A549 (cell line): ENCODE measurements at regions not wholly inside any gene's neighbourhood (a gene's known extent, or its start where the extent isn't known, plus 50 kb on each side); places are given as distances from the start of the nearest gene placed in this dataset.
A peak's percentile ranks its signal among the peaks of the same experiment; 100 is the strongest.

Experiments used
- BCL3 ChIP-seq: fragments of >200 bp; sonication (Bioruptor Twin); formaldehyde crosslinking; IDR thresholded peaks from 3 replicates; pipeline ENCODE4 v1.6.1; 2016
- BHLHE40 ChIP-seq: IDR thresholded peaks from 2 replicates; pipeline ENCODE4 v1.6.1; 2012; ENCODE audit warnings: low read depth, low read length, inconsistent platforms
- CBX2 ChIP-seq: fragments of 200-600 bp; sonication (generic); IDR thresholded peaks from 2 replicates; pipeline ENCODE4 v1.6.1; 2016; ENCODE audit warnings: low read depth, mild to moderate bottlenecking, borderline replicate concordance
- CBX8 ChIP-seq: fragments of 200-600 bp; sonication (generic); IDR thresholded peaks from 2 replicates; pipeline ENCODE4 v1.6.1; 2016
- CEBPB ChIP-seq, 2 experiments: fragments of >200 bp in 1 of 2; sonication (Bioruptor Twin) in 1 of 2; formaldehyde crosslinking in 1 of 2; IDR thresholded peaks; 2 replicates each; pipeline ENCODE4 v1.6.1; 2012 to 2016
- E2F6 ChIP-seq: IDR thresholded peaks from 2 replicates; pipeline ENCODE4 v1.6.1; 2012; ENCODE audit warnings: low read depth, borderline replicate concordance
- EHF ChIP-seq: fragments of 250-450 bp; sonication (Bioruptor Pico); IDR thresholded peaks from 2 replicates; pipeline ENCODE4 v1.5.0; 2020; ENCODE audit warnings: mild to moderate bottlenecking
- EHMT2 ChIP-seq: fragments of 200-600 bp; sonication (generic); IDR thresholded peaks from 2 replicates; pipeline ENCODE4 v1.6.1; 2016; ENCODE audit warnings: antibody characterized with exemption, low read depth, mild to moderate bottlenecking, moderate library complexity
- ELK1 ChIP-seq: fragments of 150-350 bp; IDR thresholded peaks from 2 replicates; pipeline ENCODE4 v1.6.1; 2014; ENCODE audit warnings: low read depth, mild to moderate bottlenecking, low read length
- EP300 ChIP-seq, 2 experiments: fragments of >200 bp; sonication (Bioruptor Twin); formaldehyde crosslinking; IDR thresholded peaks; 2 replicates in 1 of 2; 3 replicates in 1 of 2; pipeline ENCODE4 v1.6.1; 2016 to 2017
- ESRRA ChIP-seq: fragments of 150-350 bp; IDR thresholded peaks from 2 replicates; pipeline ENCODE4 v1.6.1; 2014; ENCODE audit warnings: mild to moderate bottlenecking, low read length, borderline replicate concordance
- FOSB ChIP-seq: fragments of 250-450 bp; sonication (Bioruptor Pico); IDR thresholded peaks from 2 replicates; pipeline ENCODE4 v1.5.0; 2020; ENCODE audit warnings: mild to moderate bottlenecking, moderate library complexity
- FOXS1 ChIP-seq: fragments of 250-450 bp; sonication (Bioruptor Pico); IDR thresholded peaks from 2 replicates; pipeline ENCODE4 v1.5.0; 2020; ENCODE audit warnings: mild to moderate bottlenecking, moderate library complexity
- GATA3 ChIP-seq: IDR thresholded peaks from 2 replicates; pipeline ENCODE4 v1.6.1; 2012; ENCODE audit warnings: borderline replicate concordance
- HES2 ChIP-seq: fragments of >200 bp; sonication (Bioruptor Twin); formaldehyde crosslinking; IDR thresholded peaks from 2 replicates; pipeline ENCODE4 v1.6.1; 2016
- HEYL ChIP-seq: fragments of 250-450 bp; sonication (Bioruptor Pico); IDR thresholded peaks from 2 replicates; pipeline ENCODE4 v1.8.0; 2021; ENCODE audit warnings: mild to moderate bottlenecking, moderate library complexity
- HMGXB4 ChIP-seq: fragments of 250-450 bp; sonication (Bioruptor Pico); IDR thresholded peaks from 2 replicates; pipeline ENCODE4 v1.5.0; 2021; ENCODE audit warnings: mild to moderate bottlenecking, moderate library complexity, borderline replicate concordance
- HOXA7 ChIP-seq: fragments of 250-450 bp; sonication (Bioruptor Pico); IDR thresholded peaks from 2 replicates; pipeline ENCODE4 v1.5.0; 2020; ENCODE audit warnings: mild to moderate bottlenecking, moderate library complexity
- HOXB13 ChIP-seq: fragments of 250-450 bp; sonication (Bioruptor Pico); IDR thresholded peaks from 2 replicates; pipeline ENCODE4 v1.5.0; 2020; ENCODE audit warnings: low read depth, mild to moderate bottlenecking, moderate library complexity
- HOXB5 ChIP-seq: fragments of 250-450 bp; sonication (Bioruptor Pico); IDR thresholded peaks from 2 replicates; pipeline ENCODE4 v1.5.0; 2020; ENCODE audit warnings: mild to moderate bottlenecking, moderate library complexity
- JUN ChIP-seq, 2 experiments: fragments of >200 bp; sonication (Bioruptor Twin); formaldehyde crosslinking; IDR thresholded peaks; 2 replicates in 1 of 2; 3 replicates in 1 of 2; pipeline ENCODE4 v1.6.1; 2016 to 2017
- MAFK ChIP-seq: fragments of 450-650 bp; IDR thresholded peaks from 2 replicates; pipeline ENCODE4 v1.6.1; 2014; ENCODE audit not compliant: partially characterized antibody
- MAZ ChIP-seq: fragments of 150-350 bp; IDR thresholded peaks from 2 replicates; pipeline ENCODE4 v1.6.1; 2014; ENCODE audit warnings: antibody characterized with exemption, low read depth, low read length, borderline replicate concordance
- MYC ChIP-seq: IDR thresholded peaks from 2 replicates; pipeline ENCODE4 v1.6.1; 2012; ENCODE audit warnings: mild to moderate bottlenecking, inconsistent platforms, low read length, improper control_type of control experiment, borderline replicate concordance
- NFE2L2 ChIP-seq: fragments of 150-350 bp; conservative IDR thresholded peaks from 2 replicates; pipeline ENCODE4 v1.6.1; 2014; ENCODE audit warnings: low read length
- NPAS2 ChIP-seq: fragments of 250-450 bp; sonication (Bioruptor Pico); IDR thresholded peaks from 2 replicates; pipeline ENCODE4 v1.8.0; 2022; ENCODE audit warnings: mild to moderate bottlenecking, moderate library complexity, borderline replicate concordance
- PHF8 ChIP-seq: fragments of 200-600 bp; sonication (generic); IDR thresholded peaks from 2 replicates; pipeline ENCODE4 v1.6.1; 2016; ENCODE audit warnings: low read depth, mild to moderate bottlenecking, antibody characterized with exemption, moderate library complexity, borderline replicate concordance
- POLR2AphosphoS2 ChIP-seq: conservative IDR thresholded peaks from 2 replicates; pipeline ENCODE4 v1.6.1; 2012; ENCODE audit warnings: low read length, improper control_type of control experiment, inconsistent platforms
- RARB ChIP-seq: fragments of 250-450 bp; sonication (Bioruptor Pico); IDR thresholded peaks from 2 replicates; pipeline ENCODE4 v1.8.0; 2021; ENCODE audit warnings: mild to moderate bottlenecking, moderate library complexity
- SREBF2 ChIP-seq: fragments of 450-650 bp; IDR thresholded peaks from 2 replicates; pipeline ENCODE4 v1.6.1; 2014; ENCODE audit warnings: mild to moderate bottlenecking, moderate library complexity
- TFCP2L1 ChIP-seq: fragments of 250-450 bp; sonication (Bioruptor Pico); IDR thresholded peaks from 2 replicates; pipeline ENCODE4 v1.5.0; 2021; ENCODE audit warnings: mild to moderate bottlenecking
- TP53 ChIP-seq: fragments of 250-450 bp; sonication (Bioruptor Pico); IDR thresholded peaks from 2 replicates; pipeline ENCODE4 v1.5.0; 2021; ENCODE audit warnings: mild to moderate bottlenecking, moderate library complexity
- USF2 ChIP-seq: fragments of 450-650 bp; IDR thresholded peaks from 2 replicates; pipeline ENCODE4 v1.6.1; 2014; ENCODE audit warnings: antibody characterized with exemption
- ZSCAN20 ChIP-seq: fragments of 250-450 bp; sonication (Bioruptor Pico); IDR thresholded peaks from 2 replicates; pipeline ENCODE4 v1.8.0; 2022; ENCODE audit warnings: mild to moderate bottlenecking, moderate library complexity

GRCh38 chr2:64831134-64831976 is 157.8 kb upstream of the SLC1A4 start (continued):
- TF ChIP-seq NPAS2 (CRISPR knock-in tag) (peak; percentile 70; the same call in 1 of the 2 replicates), CBX8 (no peak), FOXS1 (CRISPR knock-in tag) (no peak; the same call in 1 of the 2 replicates), FOSB (CRISPR knock-in tag) (no peak), MAZ (no peak), JUN (IDR thresholded peaks at IDR 0.05) (peak; percentile 85 to 93; a peak in 4 of 5 replicates), ZSCAN20 (CRISPR knock-in tag) (no peak; the same call in 1 of the 2 replicates), HEYL (CRISPR knock-in tag) (0 out of 2 replicates have a peak, but pooled peaks have one; percentile 18), E2F6 (peak; percentile 86; the same call in 1 of the 2 replicates), EHMT2 (no peak), HOXB13 (peak; percentile 88), HMGXB4 (CRISPR knock-in tag) (no peak), POLR2AphosphoS2 (no peak), BCL3 (peak; percentile 71; the same call in 1 of the 3 replicates), CBX2 (no peak), MYC (peak; percentile 87), RARB (CRISPR knock-in tag) (0 out of 2 replicates have a peak, but pooled peaks have one; percentile 46), NFE2L2 (no peak), HOXB5 (peak; percentile 89; the same call in 1 of the 2 replicates), USF2 (peak; percentile 82), BHLHE40 (peak; percentile 100), PHF8 (no peak), MAFK (no peak), CEBPB (IDR thresholded peaks at IDR 0.05) (peak in 1 of 2 experiments; percentile 41; a peak in 1 of 4 replicates), TFCP2L1 (CRISPR knock-in tag) (no peak), HES2 (no peak), SREBF2 (no peak), ELK1 (no peak), TP53 (CRISPR knock-in tag) (peak; percentile 92), ESRRA (no peak), GATA3 (peak; percentile 83), EHF (CRISPR knock-in tag) (peak; percentile 81; the same call in 1 of the 2 replicates), EP300 (IDR thresholded peaks at IDR 0.05) (peak; percentile 22 to 59; a peak in 2 of 5 replicates), HOXA7 (CRISPR knock-in tag) (peak; percentile 39; the same call in 1 of the 2 replicates)
